ENCODE measurements at regions not wholly inside any gene's neighbourhood (a gene's known extent, or its start where the extent isn't known, plus 50 kb on each side); places are given as distances from the start of the nearest gene placed in this dataset.

DNA sequence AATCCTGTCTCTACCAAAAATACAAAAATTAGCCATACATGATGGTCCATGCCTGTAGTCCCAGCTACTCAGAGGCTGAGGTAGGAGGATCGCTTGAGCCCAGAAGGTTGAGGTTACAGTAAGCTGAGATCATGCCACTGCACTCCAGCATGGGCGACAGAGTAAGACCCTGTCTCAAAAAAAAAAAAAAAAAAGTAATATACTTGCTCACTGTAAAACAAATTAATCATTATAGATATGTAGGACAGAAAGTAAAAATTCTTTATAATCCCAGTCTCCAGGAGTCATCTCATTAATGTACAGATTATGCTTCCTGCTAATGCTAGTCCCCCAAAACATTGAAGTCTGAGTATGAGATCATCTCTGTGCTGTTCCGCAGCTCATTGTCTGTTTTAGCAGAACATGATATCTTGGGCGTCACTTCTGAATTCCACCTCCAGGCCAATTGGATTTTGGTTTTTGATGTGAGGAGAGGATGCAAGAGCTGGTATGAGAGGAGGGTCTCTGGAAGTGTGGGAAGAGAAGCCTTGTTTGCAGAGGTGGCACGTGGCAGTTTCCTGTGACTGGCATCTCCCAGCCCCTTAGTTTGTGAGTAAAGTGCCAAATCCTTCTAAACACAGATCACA, 75.4 kb upstream of the NPAS1 start:
- peak overlapping the region; percentile 27 to 40 for H3K4me3 ChIP-seq (ENCODE audit: low read depth in 1 of 2, low read length in 2 of 2)
- H3K4me1 ChIP-seq (ENCODE audit: control insufficient read depth in 1 of 2, insufficient read depth in 2 of 2, low read length in 2 of 2), result peaks cover 38 to 46% of the 10 kb centered on the region in 2 donors
- H3K27ac ChIP-seq (ENCODE audit: low read depth, low read length), result no peak overlapping the region
- no peaks in the 10 kb centered on the region for H3K27me3 ChIP-seq (ENCODE audit: control insufficient read depth in 1 of 2, insufficient read depth in 2 of 2, low read length in 2 of 2)
- H3K36me3 ChIP-seq (ENCODE audit: control insufficient read depth in 1 of 2, insufficient read depth in 2 of 2, low read length in 2 of 2), result peaks cover 3 to 12% of the 10 kb centered on the region in 2 donors
- no peaks in the 10 kb centered on the region for H3K9me3 ChIP-seq (ENCODE audit: control insufficient read depth in 1 of 2, low read length in 2 of 2)
- H3K9ac ChIP-seq (ENCODE audit: low read depth in 1 of 2, low read length in 2 of 2), result peak overlapping the region in 1 of 2 donors; percentile 9

DNA sequence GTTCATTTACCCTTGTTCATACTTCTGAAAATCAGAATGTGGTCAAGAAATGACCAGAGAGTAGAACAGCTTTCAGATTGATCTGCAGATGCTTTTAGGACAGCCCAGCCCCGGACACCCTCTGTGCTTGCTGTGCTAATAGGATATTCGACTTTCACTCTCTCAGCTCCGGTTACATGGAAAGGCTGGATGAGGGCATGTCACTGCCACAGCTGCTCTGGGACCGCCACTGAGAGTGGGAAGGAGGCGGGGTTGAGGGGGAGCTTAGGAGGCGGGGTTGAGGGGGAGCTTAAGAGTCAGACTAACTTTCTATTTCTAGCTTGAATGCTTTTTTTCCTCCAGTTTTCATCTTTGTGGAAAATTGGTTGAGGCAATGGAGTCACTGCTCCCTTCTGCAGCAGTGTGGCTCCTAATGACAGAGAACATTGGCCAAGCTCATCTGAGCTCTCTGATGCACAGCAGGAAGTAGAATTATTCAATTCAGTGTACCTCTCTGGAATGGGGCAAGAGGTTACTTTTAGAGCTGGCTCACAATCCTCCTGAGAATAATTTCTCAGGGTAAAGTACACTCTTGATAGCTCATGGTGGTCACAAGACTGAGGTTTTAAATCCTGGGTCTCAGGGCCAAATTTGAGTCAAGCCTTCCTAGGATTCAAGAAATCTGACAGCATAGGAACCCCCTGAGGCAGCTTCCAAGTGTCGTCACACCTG, 74.6 kb upstream of the NPAS1 start:
- Histone ChIP-seq H3K4me3 (ENCODE audit: low read depth in 1 of 2, low read length in 2 of 2) (peak overlapping the region; percentile 27 to 40), H3K4me1 (ENCODE audit: control insufficient read depth in 1 of 2, insufficient read depth in 2 of 2, low read length in 2 of 2) (peaks cover 39 to 48% of the 10 kb centered on the region in 2 donors), H3K9ac (ENCODE audit: low read depth in 1 of 2, low read length in 2 of 2) (peak overlapping the region; percentile 9 to 39)

DNA sequence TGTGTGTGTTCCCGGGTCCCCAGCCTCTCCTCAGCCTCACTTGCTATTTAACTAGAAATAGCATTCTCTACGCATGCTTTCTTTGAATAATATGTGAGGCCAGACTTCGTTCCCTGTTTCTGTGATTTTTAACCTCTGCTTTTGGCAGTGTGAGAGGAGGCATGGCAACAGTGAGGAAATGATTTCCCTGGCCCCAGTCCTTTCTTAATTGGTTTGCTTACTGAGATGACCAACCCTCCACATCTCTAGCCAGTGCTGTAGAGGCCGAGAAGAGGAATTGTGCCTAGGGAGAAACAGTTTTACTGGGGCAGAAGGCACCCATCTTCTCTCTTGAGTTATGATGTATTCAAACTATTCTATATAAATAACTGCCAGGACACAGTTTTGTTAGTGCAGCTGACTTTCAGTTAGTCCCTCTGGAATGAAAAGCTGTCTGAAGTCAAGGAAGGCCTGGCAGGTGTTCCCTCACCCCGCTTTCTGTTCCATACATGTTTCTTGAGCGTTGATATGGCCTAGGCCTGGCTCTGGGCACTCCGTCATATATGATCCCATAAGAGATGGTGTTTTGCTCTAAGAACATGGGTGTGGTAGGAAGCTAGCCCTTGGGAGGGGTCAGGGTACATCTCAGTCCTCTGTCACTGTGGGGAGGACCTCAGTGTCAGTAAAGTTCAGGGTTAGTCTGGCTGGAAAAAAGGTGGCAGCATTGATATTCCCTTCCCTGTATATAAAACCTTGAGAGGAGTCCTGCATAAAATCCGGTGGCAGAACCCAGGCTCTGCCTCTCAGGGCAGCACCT, 73.7 kb upstream of the NPAS1 start:
- H3K9me3 ChIP-seq (ENCODE audit: control insufficient read depth in 1 of 2, low read length in 2 of 2), result no peaks in the 10 kb centered on the region
- H3K9ac ChIP-seq (ENCODE audit: low read depth in 1 of 2, low read length in 2 of 2), result peak overlapping the region; percentile 9 to 39
- peaks cover 47 to 56% of the 10 kb centered on the region in 2 donors for H3K4me1 ChIP-seq (ENCODE audit: control insufficient read depth in 1 of 2, insufficient read depth in 2 of 2, low read length in 2 of 2)
- peak overlapping the region; percentile 6 to 27 for H3K4me3 ChIP-seq (ENCODE audit: low read depth in 1 of 2, low read length in 2 of 2)
- H3K27ac ChIP-seq (ENCODE audit: low read depth, low read length), result peak overlapping the region; percentile 44
- H3K27me3 ChIP-seq (ENCODE audit: control insufficient read depth in 1 of 2, insufficient read depth in 2 of 2, low read length in 2 of 2), result no peaks in the 10 kb centered on the region
- peaks cover 3 to 6% of the 10 kb centered on the region in 2 donors for H3K36me3 ChIP-seq (ENCODE audit: control insufficient read depth in 1 of 2, insufficient read depth in 2 of 2, low read length in 2 of 2)

More for the DNA sequence above, 74.6 kb upstream of the NPAS1 start:
- no peaks in the 10 kb centered on the region for H3K9me3 ChIP-seq (ENCODE audit: control insufficient read depth in 1 of 2, low read length in 2 of 2)
- peak overlapping the region; percentile 44 for H3K27ac ChIP-seq (ENCODE audit: low read depth, low read length)
- peaks cover 3 to 9% of the 10 kb centered on the region in 2 donors for H3K36me3 ChIP-seq (ENCODE audit: control insufficient read depth in 1 of 2, insufficient read depth in 2 of 2, low read length in 2 of 2)
- no peaks in the 10 kb centered on the region for H3K27me3 ChIP-seq (ENCODE audit: control insufficient read depth in 1 of 2, insufficient read depth in 2 of 2, low read length in 2 of 2)

DNA sequence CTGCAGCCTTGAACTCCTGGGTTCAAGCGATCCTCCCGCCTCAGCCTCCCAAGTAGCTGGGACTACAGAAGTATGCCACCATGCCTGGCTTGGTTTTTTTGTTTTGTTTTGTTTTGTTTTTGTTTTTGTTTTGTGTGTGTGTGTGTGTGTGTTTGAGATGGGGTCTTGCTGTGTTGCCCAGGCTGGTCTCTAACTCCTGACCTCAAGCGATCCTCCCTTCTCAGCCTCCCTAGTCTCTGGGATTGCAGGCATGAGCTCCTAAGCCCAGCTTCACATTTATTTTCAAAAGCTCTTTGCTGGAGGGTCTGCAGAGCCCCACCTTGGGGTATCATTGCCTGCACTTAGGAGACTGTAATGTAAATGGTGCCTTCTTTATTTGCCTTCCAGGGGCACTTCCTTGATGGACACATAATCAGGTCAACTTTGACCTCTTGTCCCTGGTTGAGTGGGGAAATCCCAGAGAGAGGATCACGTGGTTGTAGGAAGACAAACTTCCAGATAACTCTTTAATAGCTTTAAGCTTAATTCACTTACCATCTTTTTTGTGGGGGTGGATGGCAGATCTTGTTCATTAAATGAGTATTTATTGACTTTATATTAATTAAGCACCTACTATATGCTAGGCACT, 72.9 kb upstream of the NPAS1 start:
- no peaks in the 10 kb centered on the region for H3K27me3 ChIP-seq (ENCODE audit: control insufficient read depth in 1 of 2, insufficient read depth in 2 of 2, low read length in 2 of 2)
- peak overlapping the region in 1 of 2 donors; percentile 5 for H3K4me3 ChIP-seq (ENCODE audit: low read depth in 1 of 2, low read length in 2 of 2)
- H3K27ac ChIP-seq (ENCODE audit: low read depth, low read length), result no peak overlapping the region
- H3K9me3 ChIP-seq (ENCODE audit: control insufficient read depth in 1 of 2, low read length in 2 of 2), result no peaks in the 10 kb centered on the region
- no peak overlapping the region for H3K9ac ChIP-seq (ENCODE audit: low read depth in 1 of 2, low read length in 2 of 2)
- peaks cover 3 to 4% of the 10 kb centered on the region in 2 donors for H3K36me3 ChIP-seq (ENCODE audit: control insufficient read depth in 1 of 2, insufficient read depth in 2 of 2, low read length in 2 of 2)
- H3K4me1 ChIP-seq (ENCODE audit: control insufficient read depth in 1 of 2, insufficient read depth in 2 of 2, low read length in 2 of 2), result peaks cover 56 to 64% of the 10 kb centered on the region in 2 donors

DNA sequence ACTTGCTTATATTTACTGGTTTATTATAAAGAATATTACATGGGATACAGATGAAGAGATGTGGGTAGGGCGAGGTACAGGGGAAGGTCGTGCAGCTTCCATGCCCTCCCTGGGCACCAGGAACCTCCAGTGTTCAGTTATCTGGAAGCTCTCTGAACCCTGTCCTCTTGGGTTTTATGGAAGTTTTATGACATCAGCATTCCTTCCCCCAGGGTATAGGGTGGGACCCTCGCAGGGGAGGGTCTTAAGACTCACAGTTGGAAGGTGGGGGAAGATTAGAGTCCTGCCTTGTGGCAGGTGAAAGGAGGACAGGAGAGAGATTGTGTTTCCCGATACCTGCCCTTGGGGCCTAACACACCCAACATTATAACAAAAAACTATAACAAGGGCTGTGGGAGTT, 71.8 kb upstream of the NPAS1 start:
- Histone ChIP-seq H3K4me1 (ENCODE audit: control insufficient read depth in 1 of 2, insufficient read depth in 2 of 2, low read length in 2 of 2) (peaks cover 63 to 73% of the 10 kb centered on the region in 2 donors), H3K27ac (ENCODE audit: low read depth, low read length) (no peak overlapping the region), H3K27me3 (ENCODE audit: control insufficient read depth in 1 of 2, insufficient read depth in 2 of 2, low read length in 2 of 2) (no peaks in the 10 kb centered on the region), H3K4me3 (ENCODE audit: low read depth in 1 of 2, low read length in 2 of 2) (no peak overlapping the region), H3K9me3 (ENCODE audit: control insufficient read depth in 1 of 2, low read length in 2 of 2) (no peaks in the 10 kb centered on the region), H3K36me3 (ENCODE audit: control insufficient read depth in 1 of 2, insufficient read depth in 2 of 2, low read length in 2 of 2) (peaks cover 3 to 4% of the 10 kb centered on the region in 2 donors), H3K9ac (ENCODE audit: low read depth in 1 of 2, low read length in 2 of 2) (no peak overlapping the region)

DNA sequence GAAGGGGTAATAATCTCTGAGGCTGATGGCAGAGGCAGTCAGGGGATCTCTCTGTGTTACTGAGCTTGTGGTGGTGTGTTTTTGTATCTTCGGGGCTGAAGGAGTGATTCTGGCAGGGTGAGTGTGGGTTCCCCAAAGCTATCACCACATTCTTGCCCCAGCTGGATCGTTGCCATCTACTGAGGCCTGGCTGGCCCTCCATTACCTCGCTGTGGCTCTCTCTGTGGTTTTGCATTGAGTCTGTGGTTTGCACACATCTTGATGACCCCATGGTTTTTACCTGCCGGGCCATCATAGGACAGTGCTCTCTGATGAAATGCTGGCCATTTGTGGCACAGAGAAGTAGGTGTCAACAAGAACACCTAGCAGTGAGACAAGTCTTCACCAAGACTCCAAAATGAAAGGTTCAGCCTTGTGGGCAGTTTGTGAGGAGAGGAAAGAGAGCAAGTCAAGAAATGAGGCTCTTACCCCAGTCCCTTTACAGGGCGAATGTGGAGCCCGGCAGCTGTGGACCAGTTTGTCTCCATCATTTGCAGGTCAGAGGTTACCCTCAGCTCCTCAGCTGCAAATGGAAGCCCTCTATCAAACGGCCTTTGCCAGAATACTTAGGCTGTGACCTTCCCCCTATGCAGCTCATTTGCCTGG, 69.0 kb upstream of the NPAS1 start:
- H3K9ac ChIP-seq (ENCODE audit: low read depth in 1 of 2, low read length in 2 of 2), result no peak overlapping the region
- no peak overlapping the region for H3K4me3 ChIP-seq (ENCODE audit: low read depth in 1 of 2, low read length in 2 of 2)
- H3K4me1 ChIP-seq (ENCODE audit: control insufficient read depth in 1 of 2, insufficient read depth in 2 of 2, low read length in 2 of 2), result peaks cover 72 to 77% of the 10 kb centered on the region in 2 donors
- H3K36me3 ChIP-seq (ENCODE audit: control insufficient read depth in 1 of 2, insufficient read depth in 2 of 2, low read length in 2 of 2), result no peaks in the 10 kb centered on the region
- H3K9me3 ChIP-seq (ENCODE audit: control insufficient read depth in 1 of 2, low read length in 2 of 2), result no peaks in the 10 kb centered on the region
- no peak overlapping the region for H3K27ac ChIP-seq (ENCODE audit: low read depth, low read length)
- no peaks in the 10 kb centered on the region for H3K27me3 ChIP-seq (ENCODE audit: control insufficient read depth in 1 of 2, insufficient read depth in 2 of 2, low read length in 2 of 2)

DNA sequence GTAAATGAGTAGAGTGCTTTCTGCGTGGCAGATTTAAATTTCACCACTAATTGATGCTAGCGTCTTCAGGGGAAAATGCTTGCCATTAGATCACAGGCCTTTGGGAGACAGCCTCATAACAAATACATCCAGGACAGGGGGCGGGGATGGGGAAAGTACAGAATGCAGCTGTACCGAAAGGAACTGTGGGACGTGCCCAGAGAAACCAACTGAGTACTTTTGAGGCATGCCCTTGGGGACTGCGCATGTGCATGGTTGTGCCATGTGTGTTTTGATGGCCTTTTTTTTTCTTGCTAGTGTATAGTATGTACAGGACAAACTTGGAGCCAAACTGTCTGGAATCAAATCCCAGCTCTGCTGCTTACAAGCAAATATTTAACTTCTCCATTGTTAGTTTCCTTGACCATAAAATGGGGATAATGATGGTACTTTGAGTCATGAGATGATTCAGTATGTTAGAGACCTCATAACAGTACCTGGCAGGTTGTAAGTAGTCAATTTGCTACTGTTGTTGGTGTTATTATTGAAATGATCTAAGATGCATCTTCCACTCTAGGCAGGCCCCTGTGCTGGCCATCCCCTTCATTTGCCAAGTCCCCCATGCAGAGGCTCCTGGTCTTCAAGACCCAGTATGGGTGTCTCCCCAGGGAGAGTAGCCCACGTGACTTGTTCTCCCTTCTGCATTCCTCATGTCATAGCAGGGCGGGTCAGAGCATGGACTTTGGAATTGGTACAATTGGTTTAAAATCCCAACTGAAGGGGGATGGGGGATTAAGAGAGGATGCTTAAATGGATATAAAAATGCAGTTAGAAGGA, 68.3 kb upstream of the NPAS1 start:
- peak overlapping the region in 1 of 2 donors; percentile 10 for H3K4me3 ChIP-seq (ENCODE audit: low read depth in 1 of 2, low read length in 2 of 2)
- H3K9me3 ChIP-seq (ENCODE audit: control insufficient read depth in 1 of 2, low read length in 2 of 2), result no peaks in the 10 kb centered on the region
- H3K4me1 ChIP-seq (ENCODE audit: control insufficient read depth in 1 of 2, insufficient read depth in 2 of 2, low read length in 2 of 2), result peaks cover 69 to 75% of the 10 kb centered on the region in 2 donors
- no peak overlapping the region for H3K9ac ChIP-seq (ENCODE audit: low read depth in 1 of 2, low read length in 2 of 2)
- H3K36me3 ChIP-seq (ENCODE audit: control insufficient read depth in 1 of 2, insufficient read depth in 2 of 2, low read length in 2 of 2), result no peaks in the 10 kb centered on the region
- H3K27ac ChIP-seq (ENCODE audit: low read depth, low read length), result no peak overlapping the region
- no peaks in the 10 kb centered on the region for H3K27me3 ChIP-seq (ENCODE audit: control insufficient read depth in 1 of 2, insufficient read depth in 2 of 2, low read length in 2 of 2)

DNA sequence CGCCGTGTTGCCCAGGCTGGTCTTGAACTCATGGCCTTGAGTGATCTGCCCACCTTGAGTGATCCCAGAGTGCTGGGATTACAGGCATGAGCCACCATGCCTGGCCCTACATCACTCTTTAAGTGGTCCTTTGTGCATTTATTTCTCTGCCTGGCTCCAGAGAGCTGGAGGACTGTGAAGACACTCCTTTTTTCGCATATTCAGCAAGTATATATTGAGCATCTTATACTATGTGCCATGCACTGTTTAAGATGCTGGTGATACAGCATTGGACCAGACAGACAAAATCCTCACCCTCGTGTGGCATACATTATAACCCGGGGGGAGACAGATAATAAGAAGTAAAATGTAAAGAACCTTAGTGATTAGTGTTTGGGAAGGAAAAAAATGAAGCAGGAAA, 66.8 kb upstream of the NPAS1 start:
- Histone ChIP-seq H3K4me1 (ENCODE audit: control insufficient read depth in 1 of 2, insufficient read depth in 2 of 2, low read length in 2 of 2) (peaks cover 57 to 62% of the 10 kb centered on the region in 2 donors), H3K27me3 (ENCODE audit: control insufficient read depth in 1 of 2, insufficient read depth in 2 of 2, low read length in 2 of 2) (no peaks in the 10 kb centered on the region), H3K27ac (ENCODE audit: low read depth, low read length) (no peak overlapping the region), H3K36me3 (ENCODE audit: control insufficient read depth in 1 of 2, insufficient read depth in 2 of 2, low read length in 2 of 2) (no peaks in the 10 kb centered on the region), H3K4me3 (ENCODE audit: low read depth in 1 of 2, low read length in 2 of 2) (no peak overlapping the region), H3K9me3 (ENCODE audit: control insufficient read depth in 1 of 2, low read length in 2 of 2) (no peaks in the 10 kb centered on the region), H3K9ac (ENCODE audit: low read depth in 1 of 2, low read length in 2 of 2) (no peak overlapping the region)

DNA sequence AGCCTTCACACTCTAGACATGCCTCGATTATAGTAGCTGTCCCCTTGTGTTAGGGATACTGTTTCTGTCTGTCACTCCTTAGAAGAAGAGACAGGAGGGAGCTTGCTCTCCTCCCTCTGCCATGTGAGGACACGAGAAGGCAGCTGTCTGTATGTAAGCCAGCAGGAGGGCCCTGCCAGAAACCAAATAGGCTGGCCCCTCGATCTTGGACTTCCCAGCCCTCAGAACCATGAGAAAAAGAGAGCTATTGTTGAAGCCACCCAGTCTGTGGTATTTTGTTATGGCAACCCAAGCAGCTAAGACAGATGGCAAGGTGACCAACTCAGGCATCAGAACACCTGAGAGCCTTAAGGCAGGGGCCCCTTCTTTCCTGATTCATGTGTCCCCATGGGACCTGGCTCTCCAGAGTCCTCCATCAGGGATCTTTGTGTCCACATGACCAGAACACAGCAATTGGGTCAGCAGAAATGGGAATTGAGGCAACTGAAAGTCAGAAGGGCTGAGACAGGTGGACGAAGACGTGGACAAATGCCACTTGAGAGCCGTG, 65.6 kb upstream of the NPAS1 start:
- peak overlapping the region; percentile 32 to 47 for H3K4me3 ChIP-seq (ENCODE audit: low read depth in 1 of 2, low read length in 2 of 2)

More for the DNA sequence above, 65.6 kb upstream of the NPAS1 start:
- Histone ChIP-seq H3K9me3 (ENCODE audit: control insufficient read depth in 1 of 2, low read length in 2 of 2) (no peaks in the 10 kb centered on the region), H3K4me1 (ENCODE audit: control insufficient read depth in 1 of 2, insufficient read depth in 2 of 2, low read length in 2 of 2) (peaks cover 58 to 62% of the 10 kb centered on the region in 2 donors), H3K27me3 (ENCODE audit: control insufficient read depth in 1 of 2, insufficient read depth in 2 of 2, low read length in 2 of 2) (no peaks in the 10 kb centered on the region), H3K9ac (ENCODE audit: low read depth in 1 of 2, low read length in 2 of 2) (peak overlapping the region; percentile 12 to 36), H3K27ac (ENCODE audit: low read depth, low read length) (no peak overlapping the region), H3K36me3 (ENCODE audit: control insufficient read depth in 1 of 2, insufficient read depth in 2 of 2, low read length in 2 of 2) (no peaks in the 10 kb centered on the region)
